Esophagus muscularis mucosa (tissue), 4 donors: ENCODE measurements at regions not wholly inside any gene's neighbourhood (a gene's known extent, or its start where the extent isn't known, plus 50 kb on each side); places are given as distances from the start of the nearest gene placed in this dataset.

Experiments used
- EP300 ChIP-seq: sonication (generic); formaldehyde crosslinking; IDR thresholded peaks from one replicate; pipeline ENCODE4 v1.6.1; 2017; ENCODE audit warnings: antibody characterized with exemption
- POLR2A ChIP-seq: fragments of 450-650 bp; IDR thresholded peaks from one replicate; pipeline ENCODE4 v1.6.1; 2017; ENCODE audit warnings: antibody characterized with exemption, moderate library complexity, mild to moderate bottlenecking, low read depth
- POLR2AphosphoS5 ChIP-seq, 2 donors: sonication (generic); formaldehyde crosslinking; IDR thresholded peaks; one replicate each; pipeline ENCODE4 v1.6.1; 2017; ENCODE audit warnings: antibody characterized with exemption in 2 of 2
- TF ChIP-seq, protein P1 (sequence below), 3 experiments: fragments of 200-600 bp in 2 of 3; fragments of 450-650 bp in 1 of 3; sonication (generic) in 2 of 3; IDR thresholded peaks; one replicate each; pipeline ENCODE4 v1.5.1; 2017 to 2019; ENCODE audit warnings: antibody characterized with exemption in 3 of 3, mild to moderate bottlenecking in 2 of 3, moderate library complexity in 1 of 3

DNA sequence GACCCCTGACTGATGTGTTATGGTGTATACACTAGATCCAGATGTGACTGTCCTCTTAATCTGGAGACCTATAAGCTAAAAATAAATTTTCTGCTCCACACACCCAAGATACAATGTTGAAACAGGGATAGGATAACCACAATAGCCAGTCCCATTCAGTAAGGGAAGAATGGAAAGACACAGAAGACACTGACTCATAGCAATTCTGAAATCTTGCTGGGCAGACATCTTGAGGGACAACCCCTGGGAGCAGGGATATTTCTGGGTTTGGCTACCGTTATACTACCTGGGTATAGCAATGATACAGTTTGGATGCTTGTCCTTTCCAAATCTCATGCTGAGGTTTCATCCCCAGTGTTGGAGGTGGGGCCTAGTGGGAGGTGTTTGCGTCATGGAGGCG, 93.9 kb downstream of the BUD13 start:
- TF ChIP-seq POLR2AphosphoS5 (IDR thresholded peaks at IDR 0.05) (no peak), POLR2A (no peak), EP300 (no peak)
- TF ChIP-seq, protein P1, sequence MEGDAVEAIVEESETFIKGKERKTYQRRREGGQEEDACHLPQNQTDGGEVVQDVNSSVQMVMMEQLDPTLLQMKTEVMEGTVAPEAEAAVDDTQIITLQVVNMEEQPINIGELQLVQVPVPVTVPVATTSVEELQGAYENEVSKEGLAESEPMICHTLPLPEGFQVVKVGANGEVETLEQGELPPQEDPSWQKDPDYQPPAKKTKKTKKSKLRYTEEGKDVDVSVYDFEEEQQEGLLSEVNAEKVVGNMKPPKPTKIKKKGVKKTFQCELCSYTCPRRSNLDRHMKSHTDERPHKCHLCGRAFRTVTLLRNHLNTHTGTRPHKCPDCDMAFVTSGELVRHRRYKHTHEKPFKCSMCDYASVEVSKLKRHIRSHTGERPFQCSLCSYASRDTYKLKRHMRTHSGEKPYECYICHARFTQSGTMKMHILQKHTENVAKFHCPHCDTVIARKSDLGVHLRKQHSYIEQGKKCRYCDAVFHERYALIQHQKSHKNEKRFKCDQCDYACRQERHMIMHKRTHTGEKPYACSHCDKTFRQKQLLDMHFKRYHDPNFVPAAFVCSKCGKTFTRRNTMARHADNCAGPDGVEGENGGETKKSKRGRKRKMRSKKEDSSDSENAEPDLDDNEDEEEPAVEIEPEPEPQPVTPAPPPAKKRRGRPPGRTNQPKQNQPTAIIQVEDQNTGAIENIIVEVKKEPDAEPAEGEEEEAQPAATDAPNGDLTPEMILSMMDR (IDR thresholded peaks at IDR 0.05): no peak
